ENCODE measurements at regions not wholly inside any gene's neighbourhood (a gene's known extent, or its start where the extent isn't known, plus 50 kb on each side); places are given as distances from the start of the nearest gene placed in this dataset.

- H3K9me3 ChIP-seq: peaks cover 0 to 7% of the 10 kb centered on the region in 2 donors
- H3K36me3 ChIP-seq: no peaks in the 10 kb centered on the region
- no peak overlapping the region for H3K4me3 ChIP-seq
- DNase-seq (ENCODE audit: low spot score): no peak
- no peaks in the 10 kb centered on the region for H3K4me1 ChIP-seq
- TF ChIP-seq, protein P1, sequence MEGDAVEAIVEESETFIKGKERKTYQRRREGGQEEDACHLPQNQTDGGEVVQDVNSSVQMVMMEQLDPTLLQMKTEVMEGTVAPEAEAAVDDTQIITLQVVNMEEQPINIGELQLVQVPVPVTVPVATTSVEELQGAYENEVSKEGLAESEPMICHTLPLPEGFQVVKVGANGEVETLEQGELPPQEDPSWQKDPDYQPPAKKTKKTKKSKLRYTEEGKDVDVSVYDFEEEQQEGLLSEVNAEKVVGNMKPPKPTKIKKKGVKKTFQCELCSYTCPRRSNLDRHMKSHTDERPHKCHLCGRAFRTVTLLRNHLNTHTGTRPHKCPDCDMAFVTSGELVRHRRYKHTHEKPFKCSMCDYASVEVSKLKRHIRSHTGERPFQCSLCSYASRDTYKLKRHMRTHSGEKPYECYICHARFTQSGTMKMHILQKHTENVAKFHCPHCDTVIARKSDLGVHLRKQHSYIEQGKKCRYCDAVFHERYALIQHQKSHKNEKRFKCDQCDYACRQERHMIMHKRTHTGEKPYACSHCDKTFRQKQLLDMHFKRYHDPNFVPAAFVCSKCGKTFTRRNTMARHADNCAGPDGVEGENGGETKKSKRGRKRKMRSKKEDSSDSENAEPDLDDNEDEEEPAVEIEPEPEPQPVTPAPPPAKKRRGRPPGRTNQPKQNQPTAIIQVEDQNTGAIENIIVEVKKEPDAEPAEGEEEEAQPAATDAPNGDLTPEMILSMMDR (IDR thresholded peaks at IDR 0.05): no peak
- H3K27me3 ChIP-seq: no peaks in the 10 kb centered on the region
- H3K27ac ChIP-seq: no peak overlapping the region
These were observed 210.3 kb upstream of the USP24 start for GRCh38 chr1:55425310-55425930.

GRCh38 chr1:55423376-55423775 lies 208.2 kb upstream of the USP24 start:
- Histone ChIP-seq H3K36me3 (no peaks in the 10 kb centered on the region), H3K27ac (no peak overlapping the region), H3K9me3 (peaks cover 0 to 7% of the 10 kb centered on the region in 2 donors), H3K27me3 (no peaks in the 10 kb centered on the region), H3K4me3 (no peak overlapping the region), H3K4me1 (no peaks in the 10 kb centered on the region)
- TF ChIP-seq, protein P1 (IDR thresholded peaks at IDR 0.05): no peak
- no peak for DNase-seq (ENCODE audit: low spot score)

DNA sequence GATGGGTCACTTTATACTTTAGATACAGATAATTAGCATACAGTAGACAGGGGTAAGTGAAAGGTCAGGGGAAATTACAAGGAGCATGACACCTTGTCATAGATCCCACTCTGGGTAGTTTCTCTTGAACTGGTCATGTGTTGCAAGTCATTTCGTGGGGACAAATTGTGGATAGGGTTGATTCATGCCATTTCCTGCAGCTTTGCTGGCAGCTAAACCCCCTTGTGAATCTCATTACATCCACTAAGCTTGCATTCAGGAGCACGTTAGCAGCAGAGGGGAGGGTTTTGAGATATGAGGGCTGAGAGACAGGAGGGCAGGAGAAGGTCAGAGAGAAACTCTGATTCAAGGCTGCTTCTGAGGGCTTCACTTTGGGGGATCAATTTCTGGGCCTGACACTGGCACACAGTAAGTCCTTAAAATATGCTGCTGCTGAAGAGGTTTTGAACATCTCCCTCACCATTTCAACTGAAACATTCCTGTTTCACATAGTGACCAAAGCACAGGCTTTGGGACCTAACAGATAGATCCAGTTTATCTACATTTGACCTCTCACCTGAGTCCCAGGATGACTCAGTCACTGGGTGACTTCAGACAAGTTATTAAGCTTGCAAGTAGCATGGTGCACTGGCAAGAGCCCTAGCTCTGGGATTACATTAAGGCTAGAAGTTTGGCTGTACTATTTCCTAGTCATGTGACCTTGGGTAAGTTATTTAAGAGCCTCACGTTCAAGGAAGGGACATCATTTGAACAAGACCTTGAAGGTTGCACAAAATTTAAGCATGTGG lies 206.0 kb upstream of the USP24 start:
- Histone ChIP-seq H3K4me1 (no peaks in the 10 kb centered on the region), H3K36me3 (no peaks in the 10 kb centered on the region), H3K27ac (no peak overlapping the region), H3K4me3 (no peak overlapping the region), H3K27me3 (no peaks in the 10 kb centered on the region), H3K9me3 (peaks cover 0 to 7% of the 10 kb centered on the region in 2 donors)
- TF ChIP-seq, protein P1 (IDR thresholded peaks at IDR 0.05): no peak
- no peak for DNase-seq (ENCODE audit: low spot score)

- no peaks in the 10 kb centered on the region for H3K27me3 ChIP-seq
These were observed 204.9 kb upstream of the USP24 start for GRCh38 chr1:55420026-55420425.

DNA sequence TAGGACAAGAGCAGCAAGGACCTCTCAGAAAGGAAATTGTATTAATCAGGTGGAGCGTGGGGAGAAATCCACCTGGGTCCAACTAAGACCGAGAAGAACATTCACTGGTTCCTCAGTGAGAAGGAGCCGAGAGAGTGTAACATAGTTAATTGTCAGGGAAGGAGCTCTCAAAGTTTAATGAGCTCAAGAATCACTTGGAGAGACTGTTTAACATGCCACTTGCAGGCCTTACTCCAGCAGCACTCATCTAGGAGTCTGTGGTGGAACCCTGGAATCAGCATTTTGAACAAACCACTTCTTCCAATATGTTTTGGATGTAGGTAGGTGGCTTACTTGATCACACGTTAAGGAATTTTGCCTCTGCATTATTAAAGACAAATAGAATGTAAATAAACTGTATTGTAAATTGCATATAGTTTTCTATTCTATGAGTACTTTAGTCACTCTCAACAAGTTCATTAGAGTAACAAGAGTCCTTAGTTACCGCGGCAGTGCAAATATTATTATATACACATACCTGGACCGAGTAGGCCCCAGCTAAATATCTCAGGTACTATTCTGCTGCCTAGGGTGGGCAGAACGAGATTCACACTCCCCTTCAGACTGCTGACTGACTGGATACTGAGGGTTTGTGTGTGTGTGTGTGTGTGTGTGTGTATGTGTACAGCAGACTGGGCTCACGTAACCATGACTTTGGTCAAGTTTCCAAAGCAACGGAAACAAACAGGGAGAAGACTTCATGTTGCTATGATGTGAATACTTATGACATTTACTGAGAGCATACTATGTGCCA lies 203.2 kb upstream of the USP24 start:
- Histone ChIP-seq H3K9me3 (peaks cover 0 to 7% of the 10 kb centered on the region in 2 donors), H3K27me3 (no peaks in the 10 kb centered on the region), H3K36me3 (no peaks in the 10 kb centered on the region), H3K4me1 (no peaks in the 10 kb centered on the region), H3K4me3 (no peak overlapping the region), H3K27ac (no peak overlapping the region)
- TF ChIP-seq, protein P1 (IDR thresholded peaks at IDR 0.05): no peak
- DNase-seq (ENCODE audit: low spot score): no peak

More at GRCh38 chr1:55420026-55420425, 204.9 kb upstream of the USP24 start:
- Histone ChIP-seq H3K9me3 (peaks cover 0 to 7% of the 10 kb centered on the region in 2 donors), H3K4me3 (no peak overlapping the region), H3K36me3 (no peaks in the 10 kb centered on the region), H3K4me1 (no peaks in the 10 kb centered on the region), H3K27ac (no peak overlapping the region)
- no peak for DNase-seq (ENCODE audit: low spot score)
- TF ChIP-seq, protein P1 (IDR thresholded peaks at IDR 0.05): no peak
